ENCODE measurements at regions not wholly inside any gene's neighbourhood (a gene's known extent, or its start where the extent isn't known, plus 50 kb on each side); places are given as distances from the start of the nearest gene placed in this dataset.

DNA sequence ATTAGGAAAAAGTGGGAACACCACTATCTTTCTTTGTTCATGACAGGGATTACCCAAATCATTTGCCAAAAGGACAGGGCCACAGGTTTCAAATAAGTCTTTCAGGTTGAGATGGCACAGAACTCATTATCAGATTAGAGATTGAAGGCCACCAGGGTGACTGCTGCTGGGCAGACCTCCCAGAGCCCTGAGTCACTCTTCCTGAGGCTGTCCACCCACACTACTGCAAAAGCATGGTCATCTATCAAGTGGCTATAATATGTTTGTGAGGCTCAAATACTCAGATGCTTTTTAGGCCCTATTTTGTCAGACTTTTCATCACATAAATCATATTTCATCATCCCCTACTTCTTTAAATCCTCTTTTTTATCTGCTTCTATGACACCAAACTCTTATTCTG is 155.3 kb upstream of the CCDC196 start:
- TF ChIP-seq POLR2A (IDR thresholded peaks at IDR 0.05; ENCODE audit: low read depth, low read length) (no peak), POLR2AphosphoS5 (IDR thresholded peaks at IDR 0.05; ENCODE audit: low read depth, low read length) (no peak), TAF1 (IDR thresholded peaks at IDR 0.05; ENCODE audit: low read depth, low read length) (no peak), PAX5 (IDR thresholded peaks at IDR 0.05; ENCODE audit: insufficient read depth, low read length, severe bottlenecking) (no peak)

All from GM12891 (cell line).